ENCODE measurements at regions not wholly inside any gene's neighbourhood (a gene's known extent, or its start where the extent isn't known, plus 50 kb on each side); places are given as distances from the start of the nearest gene placed in this dataset.

DNA sequence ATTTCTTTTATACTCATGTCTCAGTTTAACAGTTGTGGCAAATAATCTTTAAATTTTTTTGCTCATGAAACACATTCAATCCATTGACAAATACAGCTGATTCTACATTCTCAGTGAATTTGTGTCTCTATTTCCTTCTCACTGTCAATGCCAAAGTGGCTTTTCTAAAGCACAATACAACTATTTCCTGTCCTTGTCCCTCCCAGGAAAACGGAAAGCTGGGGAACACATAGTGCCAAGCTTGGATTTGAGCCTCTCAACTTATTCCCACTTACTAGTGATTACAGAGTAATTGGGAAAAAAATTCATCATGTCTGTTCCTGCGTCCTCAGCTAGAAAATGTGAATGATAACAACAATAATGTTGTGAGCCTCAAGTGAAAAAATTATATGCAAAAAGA is 899.7 kb upstream of the CDH2 start:
- TF ChIP-seq, protein P1, sequence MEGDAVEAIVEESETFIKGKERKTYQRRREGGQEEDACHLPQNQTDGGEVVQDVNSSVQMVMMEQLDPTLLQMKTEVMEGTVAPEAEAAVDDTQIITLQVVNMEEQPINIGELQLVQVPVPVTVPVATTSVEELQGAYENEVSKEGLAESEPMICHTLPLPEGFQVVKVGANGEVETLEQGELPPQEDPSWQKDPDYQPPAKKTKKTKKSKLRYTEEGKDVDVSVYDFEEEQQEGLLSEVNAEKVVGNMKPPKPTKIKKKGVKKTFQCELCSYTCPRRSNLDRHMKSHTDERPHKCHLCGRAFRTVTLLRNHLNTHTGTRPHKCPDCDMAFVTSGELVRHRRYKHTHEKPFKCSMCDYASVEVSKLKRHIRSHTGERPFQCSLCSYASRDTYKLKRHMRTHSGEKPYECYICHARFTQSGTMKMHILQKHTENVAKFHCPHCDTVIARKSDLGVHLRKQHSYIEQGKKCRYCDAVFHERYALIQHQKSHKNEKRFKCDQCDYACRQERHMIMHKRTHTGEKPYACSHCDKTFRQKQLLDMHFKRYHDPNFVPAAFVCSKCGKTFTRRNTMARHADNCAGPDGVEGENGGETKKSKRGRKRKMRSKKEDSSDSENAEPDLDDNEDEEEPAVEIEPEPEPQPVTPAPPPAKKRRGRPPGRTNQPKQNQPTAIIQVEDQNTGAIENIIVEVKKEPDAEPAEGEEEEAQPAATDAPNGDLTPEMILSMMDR (IDR thresholded peaks at IDR 0.05) = no peak
- no peak for TF ChIP-seq EZH2 (IDR thresholded peaks at IDR 0.05; ENCODE audit: borderline replicate concordance, insufficient read depth, low read depth, low read length, poor library complexity, severe bottlenecking)

Data from B cell (primary cell).